SU-DHL-6 (cell line): ENCODE measurements at regions not wholly inside any gene's neighbourhood (a gene's known extent, or its start where the extent isn't known, plus 50 kb on each side); places are given as distances from the start of the nearest gene placed in this dataset.
A peak's percentile ranks its signal among the peaks of the same experiment; 100 is the strongest.

ENCODE experiments used
- H2AFZ ChIP-seq: fragments of 200-600 bp; sonication (generic); 2 replicates; pipeline ENCODE4 v1.6.1; 2014; ENCODE audit warnings: low read depth, mild to moderate bottlenecking, moderate library complexity, mixed read lengths, antibody characterized with exemption, low read length; ENCODE audit not compliant: severe bottlenecking
- H3F3A ChIP-seq: fragments of 200-600 bp; shearing (Covaris generic); 2 replicates; pipeline ENCODE4 v1.6.0; 2016; ENCODE audit warnings: antibody characterized with exemption, mild to moderate bottlenecking; ENCODE audit not compliant: insufficient read depth
- H3K27ac ChIP-seq: fragments of 200-600 bp; sonication (generic); 2 replicates; pipeline ENCODE4 v1.5.1; 2016; ENCODE audit warnings: low read depth, mild to moderate bottlenecking, low read length, moderate library complexity, mixed read lengths
- H3K27me3 ChIP-seq: fragments of 200-600 bp; sonication (generic), shearing (Covaris generic); 2 replicates; pipeline ENCODE4 v1.6.0; 2014; ENCODE audit warnings: mild to moderate bottlenecking, low read length
- H3K36me3 ChIP-seq: fragments of 200-600 bp; sonication (generic); 2 replicates; pipeline ENCODE4 v1.6.1; 2014; ENCODE audit warnings: mild to moderate bottlenecking, low read length, mixed read lengths
- H3K4me2 ChIP-seq: fragments of 300-600, 200-600 bp; shearing (Covaris generic), sonication (generic); 2 replicates; pipeline ENCODE4 v1.6.0; 2014; ENCODE audit warnings: low read length, low read depth, mild to moderate bottlenecking; ENCODE audit not compliant: poor library complexity, severe bottlenecking
- H3K4me3 ChIP-seq: fragments of 200-600 bp; sonication (generic); 2 replicates; pipeline ENCODE4 v1.5.1; 2014; ENCODE audit warnings: antibody characterized with exemption, low read length, mild to moderate bottlenecking, mixed read lengths; ENCODE audit not compliant: insufficient read depth, poor library complexity, severe bottlenecking
- H3K79me2 ChIP-seq: fragments of 200-600 bp; sonication (generic); 2 replicates; pipeline ENCODE4 v1.6.1; 2014; ENCODE audit warnings: mild to moderate bottlenecking, low read length, moderate library complexity; ENCODE audit not compliant: insufficient read depth
- H3K9ac ChIP-seq: fragments of 200-600 bp; sonication (generic); 2 replicates; pipeline ENCODE4 v1.7.0; 2014; ENCODE audit warnings: mild to moderate bottlenecking, low read length
- H3K9me2 ChIP-seq: fragments of 200-600 bp; sonication (generic); replicated peaks from 2 replicates; pipeline ENCODE4 v1.6.1; 2014; ENCODE audit warnings: low read length; ENCODE audit not compliant: insufficient read depth
- H3K9me3 ChIP-seq: fragments of 200-600 bp; sonication (generic); 2 replicates; pipeline ENCODE4 v1.6.1; 2014; ENCODE audit warnings: low read length, mixed read lengths; ENCODE audit not compliant: insufficient read depth
- H4K20me1 ChIP-seq: fragments of 200-600 bp; sonication (generic); 2 replicates; pipeline ENCODE4 v1.6.1; 2014; ENCODE audit warnings: low read depth, mild to moderate bottlenecking, antibody characterized with exemption, low read length, moderate library complexity, mixed read lengths
- CTCF ChIP-seq: fragments of 200-600 bp; sonication (generic); IDR thresholded peaks from one replicate; pipeline ENCODE4 v1.5.1; 2017; ENCODE audit warnings: antibody characterized with exemption, mild to moderate bottlenecking, low read length, moderate library complexity; ENCODE audit not compliant: insufficient read depth, poor library complexity, severe bottlenecking
- EZH2phosphoT487 ChIP-seq: fragments of 200-600 bp; sonication (generic), shearing (Covaris generic); conservative IDR thresholded peaks from 2 replicates; pipeline ENCODE4 v1.6.1; 2018; ENCODE audit warnings: mild to moderate bottlenecking, antibody characterized with exemption, low read length, moderate library complexity, mixed read lengths

- H4K20me1 ChIP-seq, result no peaks in the 10 kb centered on the region
- H3K9me2 ChIP-seq, result no peaks in the 10 kb centered on the region
- H3K4me2 ChIP-seq, result no peak overlapping the region
- H3K9ac ChIP-seq, result no peak overlapping the region
- H3K9me3 ChIP-seq, result no peaks in the 10 kb centered on the region
- no peak overlapping the region for H3K4me3 ChIP-seq
- TF ChIP-seq CTCF (no peak), EZH2phosphoT487 (no peak)
- H3F3A ChIP-seq, result peaks cover 8% of the 10 kb centered on the region; the same call in 1 of the 2 replicates
- no peaks in the 10 kb centered on the region for H3K36me3 ChIP-seq
- no peak overlapping the region for H3K27ac ChIP-seq
- H2AFZ ChIP-seq, result no peak overlapping the region
- H3K27me3 ChIP-seq, result no peaks in the 10 kb centered on the region
- H3K79me2 ChIP-seq, result no peaks in the 10 kb centered on the region
Observed at GRCh38 chr5:18764161-18764560, 1129.9 kb downstream of the TAF11L14 start.

- Histone ChIP-seq H3F3A (peaks cover 7% of the 10 kb centered on the region; the same call in 1 of the 2 replicates), H3K27me3 (no peaks in the 10 kb centered on the region), H3K9me3 (no peaks in the 10 kb centered on the region)
Observed at GRCh38 chr5:18765304-18765703, 1131.0 kb downstream of the TAF11L14 start.

GRCh38 chr5:18771097-18771610 is 1136.9 kb downstream of the TAF11L14 start:
- H4K20me1 ChIP-seq, result no peaks in the 10 kb centered on the region
- no peak overlapping the region for H3K9ac ChIP-seq
- no peak overlapping the region for H3K4me3 ChIP-seq
- no peaks in the 10 kb centered on the region for H3K36me3 ChIP-seq
- no peak overlapping the region for H3K4me2 ChIP-seq
- TF ChIP-seq EZH2phosphoT487, result no peak
- TF ChIP-seq CTCF, result no peak
- H3K9me3 ChIP-seq, result no peaks in the 10 kb centered on the region
- no peak overlapping the region for H3K27ac ChIP-seq
- no peaks in the 10 kb centered on the region for H3K9me2 ChIP-seq
- H3F3A ChIP-seq, result no peaks in the 10 kb centered on the region
- no peaks in the 10 kb centered on the region for H3K27me3 ChIP-seq
- peak overlapping the region; percentile 73 for H2AFZ ChIP-seq
- no peaks in the 10 kb centered on the region for H3K79me2 ChIP-seq

More at GRCh38 chr5:18765304-18765703, 1131.0 kb downstream of the TAF11L14 start:
- Histone ChIP-seq H3K4me3 (no peak overlapping the region), H4K20me1 (no peaks in the 10 kb centered on the region), H3K27ac (no peak overlapping the region), H2AFZ (no peak overlapping the region), H3K9ac (no peak overlapping the region), H3K4me2 (no peak overlapping the region), H3K9me2 (no peaks in the 10 kb centered on the region), H3K36me3 (no peaks in the 10 kb centered on the region), H3K79me2 (no peaks in the 10 kb centered on the region)
- TF ChIP-seq EZH2phosphoT487, result no peak
- TF ChIP-seq CTCF, result no peak
